A172 (cell line): ENCODE measurements at regions not wholly inside any gene's neighbourhood (a gene's known extent, or its start where the extent isn't known, plus 50 kb on each side); places are given as distances from the start of the nearest gene placed in this dataset.

ENCODE experiments used
- DNase-seq: peaks from one replicate; pipeline ENCODE4 v3.0.0-alpha.2; 2015; ENCODE audit warnings: low spot score

- no peak for DNase-seq
These were observed 75.0 kb upstream of the MAP1LC3B2 start for GRCh38 chr12:116483959-116484750.

DNA sequence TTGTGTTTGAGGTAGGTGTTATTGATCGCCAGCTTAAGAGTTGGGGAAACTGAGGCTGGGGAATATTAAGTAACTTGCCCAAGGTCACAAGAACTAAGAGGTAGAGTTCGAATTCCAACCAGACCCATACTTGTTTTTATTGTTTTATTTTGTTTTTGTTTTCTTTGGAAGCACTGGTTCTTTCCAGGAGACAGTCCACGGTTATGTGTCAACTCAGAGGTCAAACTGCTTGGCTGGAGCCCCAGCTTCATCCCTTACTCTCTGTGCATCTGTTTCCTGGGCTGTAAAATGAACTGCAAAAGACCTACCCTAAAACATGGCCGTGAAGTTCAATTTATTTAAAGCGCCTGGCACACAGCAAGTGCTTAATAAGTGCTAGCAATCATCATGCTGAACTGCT lies 74.4 kb upstream of the MAP1LC3B2 start:
- DNase-seq, result no peak

- no peak for DNase-seq
These were observed 70.1 kb upstream of the MAP1LC3B2 start for GRCh38 chr12:116489116-116489515.

- no peak for DNase-seq
These were observed 68.7 kb upstream of the MAP1LC3B2 start for GRCh38 chr12:116490471-116490870.

DNA sequence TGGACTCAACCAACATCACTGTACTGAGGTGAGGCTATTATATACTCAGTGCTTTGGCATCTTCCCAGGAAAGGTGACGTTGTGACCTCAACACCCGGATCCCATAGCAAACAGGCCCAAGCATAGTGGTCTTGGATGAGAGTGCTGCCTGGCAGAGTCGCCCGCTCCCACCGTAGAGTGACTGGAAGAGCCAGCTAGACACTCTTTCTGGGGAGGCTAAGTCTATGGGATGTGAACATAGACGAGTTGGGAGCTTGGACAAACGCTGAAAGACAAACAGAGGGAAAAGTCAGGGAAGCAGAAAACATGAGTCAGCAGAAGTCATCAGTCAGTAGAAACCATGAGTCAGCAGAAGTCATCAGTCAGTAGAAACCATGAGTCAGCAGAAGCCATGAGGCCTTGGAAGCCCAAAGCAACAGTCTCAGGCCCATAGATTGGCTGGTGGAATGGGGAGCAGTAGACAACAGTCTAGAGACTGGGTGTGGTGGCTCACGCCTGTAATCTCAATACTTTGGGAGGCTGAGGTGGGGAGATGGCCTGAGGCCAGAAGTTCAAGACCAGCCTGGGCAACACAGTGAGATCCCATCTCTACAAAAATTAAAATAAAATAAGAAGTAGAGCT lies 66.4 kb upstream of the MAP1LC3B2 start:
- DNase-seq, result peak; percentile 86

GRCh38 chr12:116495260-116495659 lies 63.9 kb upstream of the MAP1LC3B2 start:
- peak; percentile 77 for DNase-seq

- DNase-seq, result no peak
These were observed 62.1 kb upstream of the MAP1LC3B2 start for GRCh38 chr12:116497051-116497591.

DNA sequence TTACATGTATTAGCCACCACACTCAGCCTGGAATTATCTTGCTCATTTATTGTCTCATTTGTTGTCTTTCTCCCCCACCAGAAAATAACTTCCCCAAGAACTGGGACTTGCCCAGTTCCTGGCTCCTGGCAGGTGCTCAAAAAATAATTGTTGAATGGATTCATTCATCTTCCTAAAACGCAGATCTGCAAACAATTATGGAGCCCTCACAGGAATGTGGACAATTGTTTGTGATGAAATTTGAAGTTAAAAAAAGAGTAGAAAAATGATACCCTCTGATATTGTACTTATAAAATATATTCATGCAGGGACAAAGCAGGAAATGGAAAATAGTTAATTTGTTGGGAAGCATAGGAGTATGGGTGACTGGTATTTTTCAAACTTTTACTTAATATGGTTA lies 60.7 kb upstream of the MAP1LC3B2 start:
- no peak for DNase-seq

DNA sequence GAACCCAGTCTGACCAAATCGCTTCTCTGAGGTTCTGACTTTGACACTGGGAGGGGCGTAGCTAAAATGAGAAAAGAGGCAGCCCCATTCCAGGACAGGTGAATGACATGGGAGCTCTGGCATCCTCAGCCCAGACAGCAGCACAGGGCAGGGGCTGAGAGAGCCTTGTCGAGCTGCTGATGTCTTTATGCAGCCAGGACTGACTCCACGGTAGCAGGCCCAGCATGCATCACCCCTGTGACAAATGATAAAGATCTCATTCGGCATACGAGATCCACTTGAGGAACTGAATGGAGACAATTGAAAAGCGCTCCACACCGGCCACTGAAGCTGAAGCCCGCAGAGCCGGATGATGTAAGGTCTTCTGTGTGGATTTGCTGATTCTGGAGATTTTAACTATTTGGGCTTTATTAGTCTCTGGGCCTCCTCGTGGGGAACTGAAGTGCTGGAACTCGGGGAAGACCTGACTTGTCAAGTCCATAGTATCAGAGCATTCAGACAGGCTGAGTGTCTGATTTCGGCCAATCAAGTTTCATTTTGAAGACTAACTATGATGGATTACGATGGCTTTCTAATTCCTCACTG lies 56.9 kb upstream of the MAP1LC3B2 start:
- DNase-seq, result no peak

DNA sequence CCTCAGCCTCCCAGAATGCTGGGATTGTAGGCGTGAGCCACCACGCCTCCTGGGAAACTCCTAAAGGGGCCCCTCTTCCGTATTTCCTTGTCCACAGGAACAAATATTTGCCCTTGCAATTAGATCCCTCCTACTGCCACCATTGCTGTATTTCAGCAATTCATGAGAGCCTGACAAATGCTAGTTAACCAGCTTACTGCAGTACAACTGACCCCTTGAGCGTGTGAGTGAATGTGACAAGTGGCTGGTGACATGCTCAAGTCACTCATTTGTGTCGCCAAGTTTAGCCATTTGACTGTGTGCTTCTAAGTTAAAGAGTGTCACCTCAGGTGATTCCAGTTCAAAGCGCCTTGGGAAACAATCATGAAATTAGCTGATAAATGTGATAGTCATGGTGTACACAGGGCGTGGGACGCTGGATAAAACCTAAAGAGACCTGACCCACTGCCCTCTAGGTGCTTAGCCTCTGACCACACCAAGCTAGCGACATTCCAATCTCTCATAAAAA lies 56.1 kb upstream of the MAP1LC3B2 start:
- no peak for DNase-seq

- DNase-seq, result no peak
These were observed 54.7 kb upstream of the MAP1LC3B2 start for GRCh38 chr12:116504438-116504837.

GRCh38 chr12:116506697-116507064 lies 52.5 kb upstream of the MAP1LC3B2 start:
- DNase-seq, result no peak

- no peak for DNase-seq
These were observed 50.7 kb upstream of the MAP1LC3B2 start for GRCh38 chr12:116508145-116509121.
